Lung (tissue), 11 donors: ENCODE measurements at regions not wholly inside any gene's neighbourhood (a gene's known extent, or its start where the extent isn't known, plus 50 kb on each side); places are given as distances from the start of the nearest gene placed in this dataset.

Experiments
- ATAC-seq: fragments of 200-7000 bp; cut with Tn5 transposase; one replicate; pipeline ENCODE4 v1.9.1; 2020; ENCODE audit warnings: moderate number of reproducible peaks; ENCODE audit not compliant: insufficient read depth, low FRiP score
- DNase-seq, 3 donors: peaks; one replicate each; pipeline ENCODE4 v3.0.0-alpha.2; 2013 to 2017
- H3K27ac ChIP-seq, 2 donors: one replicate each; pipeline ENCODE4 v1.5.1; 2013; ENCODE audit warnings: mild to moderate bottlenecking in 2 of 2, moderate library complexity in 2 of 2, control low read depth in 1 of 2, inconsistent platforms in 1 of 2, low read depth in 1 of 2, low read length in 1 of 2
- H3K27me3 ChIP-seq, 3 donors: one replicate each; pipeline ENCODE4 v1.5.1; 2013; ENCODE audit warnings: low read length in 2 of 3; ENCODE audit not compliant: control insufficient read depth in 3 of 3, insufficient read depth in 3 of 3
- H3K36me3 ChIP-seq, 4 donors: one replicate each; pipeline ENCODE4 v1.5.1; 2013; ENCODE audit warnings: low read length in 4 of 4, mild to moderate bottlenecking in 1 of 4, moderate library complexity in 1 of 4; ENCODE audit not compliant: control insufficient read depth in 4 of 4, insufficient read depth in 4 of 4
- H3K4me1 ChIP-seq, 5 donors: one replicate each; pipeline ENCODE4 v1.5.1; 2013; ENCODE audit warnings: low read length in 5 of 5, mild to moderate bottlenecking in 2 of 5, moderate library complexity in 1 of 5; ENCODE audit not compliant: control insufficient read depth in 5 of 5, insufficient read depth in 5 of 5
- H3K4me3 ChIP-seq: one replicate; pipeline ENCODE4 v1.5.1; 2013; ENCODE audit warnings: mild to moderate bottlenecking, control low read depth, moderate library complexity
- H3K9ac ChIP-seq, 2 donors: one replicate each; pipeline ENCODE4 v1.5.1; 2013; ENCODE audit warnings: low read length in 2 of 2, control low read depth in 1 of 2; ENCODE audit not compliant: insufficient read depth in 1 of 2
- H3K9me3 ChIP-seq, 4 donors: one replicate each; pipeline ENCODE4 v1.5.1; 2013; ENCODE audit warnings: low read length in 3 of 4, mild to moderate bottlenecking in 1 of 4, moderate library complexity in 1 of 4; ENCODE audit not compliant: control insufficient read depth in 4 of 4, insufficient read depth in 3 of 4
- WGBS, 2 donors: extraction: QIAGEN DNeasy Blood & Tissue Kit; methylation state at CpG; one replicate each; pipeline ENCODE4 v1.1.7; 2013; 5-methylcytosine and 5-hydroxymethylcytosine counted together
- TF ChIP-seq, protein P1 (sequence below): IDR thresholded peaks from 2 replicates; pipeline ENCODE4 v1.5.1; 2012; ENCODE audit warnings: mild to moderate bottlenecking; ENCODE audit errors: control extremely low read depth, extremely low read depth
- donor health status: control.
- donor health status: control.
- donor health status: Bipolar disorder and iron deficiency.
- donor health status: healthy.
- donor health status: DM: yes; HTN: yes; CAD: no.

DNA sequence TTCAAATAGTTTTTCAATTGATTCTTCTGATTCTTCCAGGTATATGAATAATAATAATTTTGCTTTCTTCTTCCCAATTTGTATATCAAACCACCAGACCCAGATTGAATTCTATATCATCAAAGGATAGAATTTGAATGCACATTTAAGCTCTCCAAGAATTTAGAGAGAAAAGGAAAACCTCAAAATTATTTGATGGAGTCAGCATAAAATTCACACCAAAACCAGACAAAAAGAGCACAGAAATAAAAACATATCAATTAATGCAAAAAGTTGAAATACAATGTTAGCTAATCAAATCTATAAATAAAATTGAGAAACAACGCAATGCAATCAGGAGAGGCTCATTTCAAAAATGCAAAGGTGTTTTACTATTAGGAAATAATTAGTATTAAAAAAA, 248.0 kb upstream of the HS6ST1 start:
- DNase-seq, result no peak
- Histone ChIP-seq H3K27me3 (no peaks in the 10 kb centered on the region), H3K9ac (no peak overlapping the region), H3K36me3 (no peaks in the 10 kb centered on the region), H3K4me3 (no peak overlapping the region), H3K9me3 (no peaks in the 10 kb centered on the region), H3K27ac (no peak overlapping the region), H3K4me1 (peaks cover 0 to 10% (median 1%) of the 10 kb centered on the region in 5 donors)
- WGBS, 2 donors, result 77 to 87% methylated on average over 1 of the region's 1 CpG
- TF ChIP-seq, protein P1, sequence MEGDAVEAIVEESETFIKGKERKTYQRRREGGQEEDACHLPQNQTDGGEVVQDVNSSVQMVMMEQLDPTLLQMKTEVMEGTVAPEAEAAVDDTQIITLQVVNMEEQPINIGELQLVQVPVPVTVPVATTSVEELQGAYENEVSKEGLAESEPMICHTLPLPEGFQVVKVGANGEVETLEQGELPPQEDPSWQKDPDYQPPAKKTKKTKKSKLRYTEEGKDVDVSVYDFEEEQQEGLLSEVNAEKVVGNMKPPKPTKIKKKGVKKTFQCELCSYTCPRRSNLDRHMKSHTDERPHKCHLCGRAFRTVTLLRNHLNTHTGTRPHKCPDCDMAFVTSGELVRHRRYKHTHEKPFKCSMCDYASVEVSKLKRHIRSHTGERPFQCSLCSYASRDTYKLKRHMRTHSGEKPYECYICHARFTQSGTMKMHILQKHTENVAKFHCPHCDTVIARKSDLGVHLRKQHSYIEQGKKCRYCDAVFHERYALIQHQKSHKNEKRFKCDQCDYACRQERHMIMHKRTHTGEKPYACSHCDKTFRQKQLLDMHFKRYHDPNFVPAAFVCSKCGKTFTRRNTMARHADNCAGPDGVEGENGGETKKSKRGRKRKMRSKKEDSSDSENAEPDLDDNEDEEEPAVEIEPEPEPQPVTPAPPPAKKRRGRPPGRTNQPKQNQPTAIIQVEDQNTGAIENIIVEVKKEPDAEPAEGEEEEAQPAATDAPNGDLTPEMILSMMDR, result no peak
- no peak for ATAC-seq

DNA sequence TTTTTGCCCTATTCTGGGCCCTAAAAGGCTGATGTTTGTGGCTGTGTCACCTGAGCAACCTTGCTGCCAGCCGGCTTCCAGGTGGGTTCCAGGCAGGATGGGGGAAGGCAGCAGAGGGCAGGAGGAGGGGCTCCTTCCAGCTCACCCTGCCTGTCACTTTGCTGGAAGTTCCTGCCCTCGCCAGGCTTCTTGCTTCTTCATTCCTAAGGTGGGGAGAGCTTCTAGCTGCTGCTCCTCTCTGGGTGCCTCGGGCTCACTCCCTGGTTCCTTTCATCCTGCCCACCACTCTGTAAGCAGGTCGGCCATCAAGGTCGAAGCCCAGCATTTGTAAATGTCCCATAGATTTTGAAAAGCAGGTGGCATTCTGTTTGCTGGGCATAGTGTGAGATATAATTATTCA, 249.4 kb upstream of the HS6ST1 start:
- Histone ChIP-seq H3K36me3 (no peaks in the 10 kb centered on the region), H3K27ac (no peak overlapping the region), H3K4me3 (no peak overlapping the region), H3K4me1 (peaks cover 0 to 4% (median 1%) of the 10 kb centered on the region in 5 donors), H3K9me3 (no peaks in the 10 kb centered on the region), H3K27me3 (no peaks in the 10 kb centered on the region), H3K9ac (no peak overlapping the region)
- 66 to 77% methylated on average over 5 of the region's 5 CpGs for WGBS, 2 donors
- DNase-seq (no peak), ATAC-seq (no peak)
- TF ChIP-seq, protein P1, result no peak

DNA sequence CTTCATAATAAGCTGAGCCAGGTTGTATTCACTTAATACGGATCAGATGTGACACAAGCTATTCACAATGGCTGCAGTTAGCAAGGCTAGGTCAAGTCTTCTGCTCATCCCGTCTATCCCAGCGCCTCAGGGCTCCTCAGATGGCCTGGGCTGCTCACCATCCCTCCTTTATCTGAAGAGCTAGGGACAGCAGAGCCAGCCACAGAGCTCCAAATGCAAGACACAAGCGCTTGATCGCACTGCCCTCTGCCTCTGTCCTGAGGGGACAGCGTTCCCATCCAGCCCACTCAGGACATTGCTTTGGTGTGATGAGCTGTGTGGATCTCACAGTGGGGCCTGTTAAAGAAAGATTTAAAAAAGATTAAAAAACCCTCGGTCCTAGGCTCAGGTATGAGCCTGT, 254.4 kb upstream of the HS6ST1 start:
- WGBS, 2 donors, result 90 to 91% methylated on average over 7 of the region's 7 CpGs
- no peaks in the 10 kb centered on the region for H3K4me1 ChIP-seq
- DNase-seq (peak in 1 of 3 donors; percentile 39), ATAC-seq (no peak)
- no peaks in the 10 kb centered on the region for H3K27me3 ChIP-seq
- H3K27ac ChIP-seq, result no peak overlapping the region
- H3K9ac ChIP-seq, result no peak overlapping the region
- no peak overlapping the region for H3K4me3 ChIP-seq
- H3K9me3 ChIP-seq, result no peaks in the 10 kb centered on the region
- TF ChIP-seq, protein P1, result no peak
- H3K36me3 ChIP-seq, result no peaks in the 10 kb centered on the region

DNA sequence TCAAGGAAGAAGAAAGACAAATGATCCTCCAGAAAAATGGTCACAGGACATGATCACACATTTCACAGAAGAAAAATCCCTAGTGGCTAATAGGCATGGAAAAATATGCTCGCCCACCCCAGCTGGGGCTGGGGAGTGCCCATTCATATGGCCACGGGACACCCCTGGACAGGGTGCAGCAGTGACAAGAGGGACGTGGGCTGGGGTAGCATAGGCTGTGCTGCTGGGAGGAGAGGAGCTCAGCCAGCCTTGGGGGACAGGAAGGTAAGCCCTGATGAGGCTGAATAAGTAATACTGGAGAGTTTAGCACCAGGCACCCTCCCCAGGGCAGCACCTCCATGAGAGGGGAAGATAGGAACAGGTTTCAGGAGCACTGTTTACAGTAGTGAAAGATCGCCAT, 254.9 kb upstream of the HS6ST1 start:
- H3K27ac ChIP-seq, result no peak overlapping the region
- H3K9me3 ChIP-seq, result no peaks in the 10 kb centered on the region
- TF ChIP-seq, protein P1, result no peak
- DNase-seq (no peak), ATAC-seq (no peak)
- H3K27me3 ChIP-seq, result no peaks in the 10 kb centered on the region
- no peak overlapping the region for H3K9ac ChIP-seq
- no peaks in the 10 kb centered on the region for H3K36me3 ChIP-seq
- H3K4me1 ChIP-seq, result no peaks in the 10 kb centered on the region
- no peak overlapping the region for H3K4me3 ChIP-seq
- 83 to 92% methylated on average over 4 of the region's 4 CpGs for WGBS, 2 donors
